Smooth muscle cell of the brain vasculature (primary cell): ENCODE measurements at regions not wholly inside any gene's neighbourhood (a gene's known extent, or its start where the extent isn't known, plus 50 kb on each side); places are given as distances from the start of the nearest gene placed in this dataset.
"Not testable (repeated sequence)": the region's sequence is repeated elsewhere in the genome, so short reads cannot be mapped to it uniquely, and the experiment has no call there.

Experiments
- DNase-seq: peaks from one replicate; pipeline ENCODE4 v3.0.0-alpha.2; 2012; ENCODE audit warnings: low read depth, low spot score

DNA sequence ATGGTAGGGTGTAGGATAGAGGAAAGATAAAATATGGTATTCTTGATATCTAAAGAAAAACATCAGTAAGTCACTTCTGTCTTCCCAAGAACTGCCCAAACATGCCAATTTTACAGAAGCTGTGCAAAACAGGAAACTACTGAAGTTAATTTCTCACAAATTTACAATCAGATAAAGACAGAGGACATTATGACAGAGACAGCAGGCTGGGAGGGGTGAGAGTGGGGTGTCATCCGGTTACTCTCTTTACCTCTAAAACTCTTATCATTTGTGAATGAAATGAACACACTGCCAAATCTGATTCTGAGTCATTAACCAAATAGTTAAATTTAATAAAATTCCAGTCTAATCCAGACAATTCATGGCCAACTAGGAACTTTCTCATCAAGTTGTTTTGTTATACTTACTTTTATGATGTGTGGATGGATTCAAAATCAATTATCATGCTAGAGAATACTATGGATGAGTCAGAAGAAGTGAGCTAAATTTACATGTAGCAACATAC, 323.2 kb upstream of the MEX3C start:
- no peak for DNase-seq

DNA sequence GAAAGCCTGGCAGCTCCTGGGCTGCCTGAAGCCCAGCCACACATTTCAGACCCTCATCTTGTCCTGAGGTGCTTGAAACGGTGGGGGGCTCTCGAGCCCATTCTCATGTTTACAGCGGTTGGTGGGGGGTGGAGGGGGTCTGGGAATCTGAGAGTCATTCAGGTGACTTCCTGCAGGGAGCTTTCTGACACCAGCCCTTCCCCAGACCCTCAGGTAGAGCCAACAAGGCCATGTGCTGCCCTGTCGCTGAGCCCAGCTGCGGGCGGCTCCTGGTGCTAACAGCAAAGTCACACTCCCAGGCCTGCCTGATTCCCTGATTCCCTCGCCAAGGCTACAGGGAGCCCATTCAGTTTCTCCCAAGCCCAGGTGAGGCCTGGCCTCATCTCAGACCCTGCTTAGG, 324.9 kb upstream of the MEX3C start:
- DNase-seq: no peak

DNA sequence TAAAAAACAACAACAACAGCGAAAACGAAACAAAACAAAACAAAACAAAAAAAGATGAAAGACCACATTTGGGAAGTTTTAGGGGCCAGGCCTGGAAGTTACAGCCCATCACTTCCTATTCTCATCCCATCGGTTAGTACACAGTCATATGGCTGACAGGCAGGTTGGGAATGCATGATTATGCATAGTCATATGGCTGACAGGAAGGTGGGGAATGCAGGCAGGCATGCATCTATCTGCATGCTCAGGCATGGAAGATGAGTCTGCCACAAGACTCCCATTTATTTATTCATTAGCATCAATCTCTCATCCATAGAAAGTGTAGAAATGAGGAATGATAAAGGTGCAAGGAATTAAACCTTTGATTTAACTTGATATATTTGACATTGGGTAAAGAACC, 325.3 kb upstream of the MEX3C start:
- DNase-seq: no peak

DNA sequence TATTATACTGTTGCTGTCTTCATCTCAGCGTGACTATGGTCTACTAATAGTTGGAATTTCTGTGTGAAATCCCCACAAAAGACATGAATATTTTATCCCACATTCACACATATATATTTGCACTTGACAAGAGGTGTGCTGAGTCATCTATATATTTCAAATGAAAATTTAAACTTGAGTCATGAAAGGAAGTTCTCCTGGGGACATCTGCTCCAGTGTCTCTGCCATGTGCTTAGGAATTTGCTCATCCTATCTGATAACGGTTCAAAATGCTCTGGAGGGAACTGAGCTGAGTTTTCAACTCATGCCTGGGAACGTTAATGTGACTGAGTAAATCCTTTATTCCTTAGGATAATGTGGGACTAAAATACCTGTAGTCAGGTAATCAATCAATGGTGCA, 326.2 kb upstream of the MEX3C start:
- DNase-seq: no peak

DNA sequence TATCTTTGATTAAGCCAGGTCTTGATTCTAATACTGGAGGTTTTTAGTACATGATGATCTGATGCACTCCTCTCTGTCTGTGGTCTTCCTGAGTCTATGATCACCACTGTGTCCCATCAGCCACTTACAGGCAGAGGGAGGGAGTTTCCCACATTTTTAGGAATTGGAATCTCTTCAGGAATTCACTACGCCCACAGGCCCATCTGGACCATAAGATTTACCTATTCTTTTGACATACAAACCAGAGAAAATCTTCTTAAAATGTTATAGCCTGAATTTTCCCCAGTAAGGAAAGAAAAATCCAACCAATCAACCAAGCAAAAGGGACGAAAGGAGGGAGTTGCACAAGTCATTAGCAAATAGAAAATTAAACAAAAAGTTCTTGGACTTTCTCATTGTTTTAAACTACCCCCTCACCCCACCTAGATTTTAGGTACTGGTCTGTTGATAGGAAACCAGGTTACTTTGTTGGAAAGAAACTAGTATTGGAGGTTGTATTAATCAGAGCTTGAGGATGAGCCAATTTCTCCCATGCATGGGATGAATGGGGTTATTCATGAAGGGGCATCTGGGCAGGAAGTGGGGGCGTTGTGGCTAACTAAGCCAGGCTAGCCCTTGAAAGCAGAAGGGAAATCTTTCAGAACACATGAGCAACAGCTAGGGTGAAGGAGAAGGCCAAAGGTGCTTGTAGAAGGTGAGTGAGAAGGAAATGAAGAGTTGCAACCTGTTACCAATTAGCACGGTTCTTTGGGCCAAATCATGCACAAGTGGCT, 328.2 kb upstream of the MEX3C start:
- DNase-seq: no peak

DNA sequence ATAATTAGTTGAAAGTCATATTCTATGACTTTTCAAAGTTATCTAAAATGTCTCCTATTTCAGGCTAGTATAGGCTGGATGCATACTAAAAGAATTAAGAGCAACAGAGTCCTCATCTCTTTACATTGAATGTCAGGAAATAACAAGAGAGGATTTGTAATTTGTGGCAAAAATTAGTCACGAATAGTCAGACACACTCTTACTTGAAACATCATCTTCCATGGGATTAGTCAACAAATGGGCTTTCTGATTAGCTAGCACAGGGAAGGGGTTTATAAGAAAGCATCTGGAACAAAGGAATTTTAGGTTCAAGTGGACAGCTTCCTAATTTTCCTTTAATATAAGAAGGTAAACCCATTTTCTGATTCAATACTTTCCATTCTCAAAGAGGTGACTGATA, 330.3 kb upstream of the MEX3C start:
- no peak for DNase-seq

DNA sequence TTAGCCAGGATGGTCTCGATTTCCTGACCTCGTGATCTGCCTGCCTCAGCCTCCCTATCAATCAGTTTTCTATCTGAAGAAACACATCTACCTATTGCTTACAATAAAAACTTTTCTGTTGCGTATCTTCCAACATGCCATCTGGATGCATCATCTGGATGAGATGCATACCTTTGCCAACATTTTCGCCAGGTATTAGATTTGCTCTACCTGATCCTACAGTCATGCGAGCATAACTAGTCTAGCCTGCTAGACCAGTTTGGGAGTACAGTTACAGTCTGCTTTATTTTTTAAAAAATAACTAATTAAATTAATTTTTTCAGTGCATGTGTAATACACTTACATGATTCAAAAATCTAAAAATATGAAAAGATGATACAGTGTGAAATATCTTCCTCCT, 334.0 kb upstream of the MEX3C start:
- no peak for DNase-seq

DNA sequence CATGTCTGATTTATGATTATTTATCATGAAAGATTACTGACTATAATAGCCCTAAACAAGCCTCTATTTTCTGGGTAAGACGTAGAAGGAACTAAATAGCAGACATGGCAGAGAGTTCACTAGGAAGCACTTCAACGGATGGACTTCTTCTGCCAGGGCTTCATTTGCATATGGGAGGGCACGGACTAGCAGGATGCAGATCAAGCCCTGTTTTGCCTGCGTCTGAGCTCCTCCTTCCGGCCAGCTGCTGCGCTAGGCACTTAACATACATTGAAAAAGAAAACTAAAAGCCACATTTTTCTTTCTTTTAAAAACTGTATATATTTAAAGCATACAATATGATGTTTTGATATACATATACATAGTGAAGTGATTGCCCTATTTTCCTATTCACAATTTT, 340.0 kb upstream of the MEX3C start:
- DNase-seq: no peak

GRCh38 chr18:51540562-51540961, 343.1 kb upstream of the MEX3C start:
- DNase-seq: no peak

GRCh38 chr18:51541230-51541629, 343.7 kb upstream of the MEX3C start:
- no peak for DNase-seq

DNA sequence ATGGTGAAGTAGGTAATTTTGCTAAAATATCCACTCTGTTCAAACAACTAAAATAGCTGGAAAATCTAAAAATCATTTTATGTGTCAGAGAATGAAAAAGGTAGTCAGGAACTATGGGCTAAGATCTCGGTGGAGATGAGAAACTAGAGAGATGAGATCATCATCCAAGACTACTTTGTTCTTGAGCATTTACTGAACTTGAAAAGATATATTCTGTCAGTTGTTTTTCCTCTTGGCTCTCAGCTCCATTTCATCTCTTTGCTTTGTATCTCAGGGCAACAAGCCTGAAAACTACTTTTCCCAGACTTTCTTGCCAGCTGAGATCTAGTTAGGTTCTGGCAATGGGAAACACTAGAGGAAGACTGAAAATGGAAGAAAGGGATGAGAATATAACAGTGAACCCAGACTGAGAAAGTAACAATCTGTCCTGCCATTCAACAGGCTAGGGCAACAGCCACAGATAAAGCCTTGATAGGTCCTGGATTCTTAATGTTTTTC, 346.2 kb upstream of the MEX3C start:
- no peak for DNase-seq

GRCh38 chr18:51545446-51545845, 348.0 kb upstream of the MEX3C start:
- no peak for DNase-seq

GRCh38 chr18:51559198-51559901, 361.9 kb upstream of the MEX3C start:
- DNase-seq: no peak

GRCh38 chr18:51559902-51560287, 362.4 kb upstream of the MEX3C start:
- no peak for DNase-seq

GRCh38 chr18:51561821-51562220, 364.3 kb upstream of the MEX3C start:
- DNase-seq: no peak

- no peak for DNase-seq
Measured at GRCh38 chr18:51562866-51563265, 365.4 kb upstream of the MEX3C start.

DNA sequence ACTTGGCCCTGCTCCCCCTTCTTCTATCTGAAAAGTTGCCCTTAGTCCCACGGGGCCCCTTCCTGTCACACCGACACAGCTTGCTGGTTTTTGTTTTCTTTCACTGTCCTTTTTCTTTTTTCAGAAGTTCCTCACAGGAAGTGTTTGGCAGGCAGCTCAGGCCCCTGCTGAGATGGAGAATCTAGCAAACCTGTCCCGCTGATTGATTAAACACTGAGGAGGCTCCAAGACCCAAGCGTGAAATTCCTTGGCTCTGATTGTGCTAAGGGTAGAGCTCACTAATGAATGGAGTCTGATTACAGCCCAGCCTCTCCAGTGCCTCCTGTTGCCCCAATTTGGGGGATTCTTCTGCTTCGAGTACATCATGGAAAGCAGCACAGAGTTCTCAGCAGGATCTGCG, 365.9 kb upstream of the MEX3C start:
- no peak for DNase-seq

GRCh38 chr18:51568151-51568550, 370.7 kb upstream of the MEX3C start:
- no peak for DNase-seq

DNA sequence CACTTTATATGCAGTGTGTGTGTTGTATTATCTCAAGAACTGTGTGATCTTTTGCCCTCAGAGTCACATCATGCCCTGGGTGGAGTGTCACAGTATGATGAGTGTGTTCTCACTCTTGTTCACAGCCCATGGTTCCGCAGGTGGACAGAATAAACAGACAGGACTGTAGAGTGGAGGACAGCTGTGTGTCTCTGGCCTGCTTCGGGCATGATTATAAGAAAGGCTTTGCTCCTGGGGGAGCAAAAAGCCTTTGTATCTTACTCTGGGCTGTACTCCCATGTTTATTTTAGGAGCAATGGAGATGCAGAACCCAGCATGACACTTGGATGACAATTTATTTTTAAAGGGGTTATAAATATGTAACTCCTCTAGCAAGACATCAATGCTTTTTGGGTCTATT, 371.7 kb upstream of the MEX3C start:
- DNase-seq: no peak

- DNase-seq: no peak
Measured at GRCh38 chr18:51569561-51569960, 372.1 kb upstream of the MEX3C start.

DNA sequence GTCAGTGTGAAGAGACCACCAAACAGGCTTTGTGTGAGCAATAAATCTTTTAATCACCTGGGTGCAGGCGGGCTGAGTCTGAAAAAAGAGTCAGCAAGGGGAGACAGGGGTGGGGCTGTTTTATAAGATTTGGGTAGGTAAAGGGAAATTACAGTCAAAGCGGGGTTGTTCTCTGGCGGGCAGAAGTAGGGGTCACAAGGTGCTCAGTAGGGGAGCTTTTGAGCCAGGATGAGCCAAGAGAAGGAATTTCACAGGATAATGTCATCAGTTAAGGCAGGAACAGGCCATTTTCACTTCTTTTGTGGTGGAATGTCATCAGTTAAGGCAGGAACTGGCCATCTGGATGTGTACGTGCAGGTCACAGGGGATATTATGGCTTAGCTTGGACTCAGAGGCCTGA, 372.6 kb upstream of the MEX3C start:
- DNase-seq: not testable (repeated sequence)

- DNase-seq: not testable (repeated sequence)
Measured at GRCh38 chr18:51573886-51574285, 376.4 kb upstream of the MEX3C start.

- no peak for DNase-seq
Measured at GRCh38 chr18:51575171-51575570, 377.7 kb upstream of the MEX3C start.
